IMR-90 (cell line): ENCODE measurements at regions not wholly inside any gene's neighbourhood (a gene's known extent, or its start where the extent isn't known, plus 50 kb on each side); places are given as distances from the start of the nearest gene placed in this dataset.

Source experiments
- ATAC-seq: fragments of 200-7000 bp; cut with Tn5 transposase; 2 replicates; pipeline ENCODE4 v1.9.1; 2020; ENCODE audit warnings: low read depth, mild to moderate bottlenecking, moderate library complexity
- BruUV-seq: library from RNA; stranded (reverse); fragments of 400-500 nt; replicated peaks from 2 replicates; lab custom pipeline; 2021; lab: Mats Ljungman, UMichigan
- CTCF ChIA-PET: fragments of 300-600 bp; formaldehyde crosslinking; extraction: SDS; loops from one replicate; lab custom pipeline; 2021; ENCODE audit warnings: antibody characterized with exemption; lab: Yijun Ruan, JAX
- POLR2A ChIA-PET: fragments of 300-600 bp; sonication (Branson Sonifier 250); formaldehyde crosslinking; loops from one replicate; lab custom pipeline; 2022; ENCODE audit warnings: antibody characterized with exemption; ENCODE audit not compliant: unreplicated experiment; lab: Charles Lee
- DNase-seq: peaks from one replicate; pipeline ENCODE4 v3.0.0; 2013
- H2AFZ ChIP-seq: replicated peaks from 2 replicates; pipeline ENCODE3; 2013; ENCODE audit warnings: low read length, mild to moderate bottlenecking; ENCODE audit not compliant: poor library complexity
- H2AK5ac ChIP-seq: 2 replicates; pipeline ENCODE4 v1.6.1; 2013; ENCODE audit warnings: low read depth, low read length, inconsistent platforms
- H2AK9ac ChIP-seq: replicated peaks from 2 replicates; pipeline ENCODE3; 2013; ENCODE audit warnings: mild to moderate bottlenecking, low read depth, low read length, moderate library complexity; ENCODE audit not compliant: poor library complexity
- H2BK120ac ChIP-seq: 2 replicates; pipeline ENCODE4 v1.6.1; 2013; ENCODE audit warnings: low read depth, low read length, inconsistent platforms
- H2BK15ac ChIP-seq: 3 replicates; pipeline ENCODE4 v1.6.1; 2013; ENCODE audit warnings: low read depth, low read length, inconsistent platforms
- H2BK20ac ChIP-seq: 2 replicates; pipeline ENCODE4 v1.6.1; 2013; ENCODE audit warnings: low read depth, mild to moderate bottlenecking, inconsistent platforms, low read length, moderate library complexity
- H2BK5ac ChIP-seq: 2 replicates; pipeline ENCODE4 v1.6.1; 2013; ENCODE audit warnings: mild to moderate bottlenecking, low read depth, low read length, inconsistent platforms; ENCODE audit not compliant: poor library complexity, severe bottlenecking
- H3K14ac ChIP-seq: replicated peaks from 2 replicates; pipeline ENCODE4 v1.6.1; 2013; ENCODE audit warnings: low read depth, low read length, inconsistent platforms
- H3K18ac ChIP-seq: 2 replicates; pipeline ENCODE4 v1.6.1; 2013; ENCODE audit warnings: low read depth, low read length, control low read depth
- H3K23ac ChIP-seq: 2 replicates; pipeline ENCODE4 v1.6.1; 2013; ENCODE audit warnings: low read depth, low read length, inconsistent platforms
- H3K27ac ChIP-seq: 2 replicates; pipeline ENCODE4 v1.5.1; 2013; ENCODE audit warnings: mild to moderate bottlenecking, control low read depth, low read length; ENCODE audit not compliant: insufficient read depth
- H3K27me3 ChIP-seq: 2 replicates; pipeline ENCODE4 v1.6.1; 2013; ENCODE audit warnings: low read length; ENCODE audit not compliant: control insufficient read depth, insufficient read depth
- H3K36me3 ChIP-seq: 2 replicates; pipeline ENCODE4 v1.6.1; 2013; ENCODE audit warnings: low read length, mixed read lengths; ENCODE audit not compliant: control insufficient read depth, insufficient read depth
- H3K4ac ChIP-seq: 2 replicates; pipeline ENCODE4 v1.6.1; 2013; ENCODE audit warnings: low read depth, low read length, inconsistent platforms
- H3K4me1 ChIP-seq: 2 replicates; pipeline ENCODE4 v1.6.1; 2013; ENCODE audit warnings: low read length, mixed read lengths; ENCODE audit not compliant: control insufficient read depth, insufficient read depth
- H3K4me2 ChIP-seq: 2 replicates; pipeline ENCODE4 v1.6.1; 2013; ENCODE audit warnings: low read depth, mild to moderate bottlenecking, control low read depth, low read length, moderate library complexity
- H3K4me3 ChIP-seq: 2 replicates; pipeline ENCODE4 v1.5.1; 2013; ENCODE audit warnings: low read depth, mild to moderate bottlenecking, control low read depth, low read length, moderate library complexity; ENCODE audit not compliant: insufficient read depth
- H3K56ac ChIP-seq: 2 replicates; pipeline ENCODE4 v1.6.1; 2013; ENCODE audit warnings: low read length, inconsistent platforms; ENCODE audit not compliant: insufficient read depth; ENCODE audit errors: extremely low read depth
- H3K79me1 ChIP-seq, 2 experiments: 2 replicates each; pipeline ENCODE4 v1.6.1; 2013; ENCODE audit warnings: low read length in 2 of 2, inconsistent platforms in 1 of 2, low read depth in 1 of 2
- H3K9ac ChIP-seq: 2 replicates; pipeline ENCODE4 v1.6.1; 2013; ENCODE audit warnings: low read depth, low read length, control low read depth
- H3K9me1 ChIP-seq: 2 replicates; pipeline ENCODE4 v1.6.1; 2013; ENCODE audit warnings: low read length, inconsistent platforms; ENCODE audit not compliant: insufficient read depth
- H3K9me3 ChIP-seq: 2 replicates; pipeline ENCODE4 v1.6.1; 2013; ENCODE audit warnings: low read length; ENCODE audit not compliant: control insufficient read depth, insufficient read depth
- H4K20me1 ChIP-seq: 2 replicates; pipeline ENCODE4 v1.6.1; 2013; ENCODE audit warnings: low read length, inconsistent platforms; ENCODE audit not compliant: insufficient read depth
- H4K5ac ChIP-seq: 2 replicates; pipeline ENCODE4 v1.6.1; 2013; ENCODE audit warnings: mild to moderate bottlenecking, low read depth, low read length, control low read depth
- H4K8ac ChIP-seq, 2 experiments: 2 replicates each; pipeline ENCODE4 v1.6.1; 2013; ENCODE audit warnings: low read depth in 2 of 2, low read length in 2 of 2, control low read depth in 1 of 2, inconsistent platforms in 1 of 2
- H4K91ac ChIP-seq: 2 replicates; pipeline ENCODE4 v1.6.1; 2013; ENCODE audit warnings: low read depth, low read length, inconsistent platforms; ENCODE audit not compliant: insufficient read depth
- CEBPB ChIP-seq: IDR thresholded peaks from 2 replicates; pipeline ENCODE4 v1.6.1; 2012; ENCODE audit warnings: low read depth, low read length, improper control_type of control experiment
- CTCF ChIP-seq: conservative IDR thresholded peaks from 2 replicates; pipeline ENCODE4 v1.5.1; 2012; ENCODE audit warnings: mild to moderate bottlenecking, low read depth, low read length, improper control_type of control experiment
- MXI1 ChIP-seq: IDR thresholded peaks from 2 replicates; pipeline ENCODE4 v1.6.1; 2012; ENCODE audit warnings: low read depth, mild to moderate bottlenecking, low read length, moderate library complexity, borderline replicate concordance
- RAD21 ChIP-seq: IDR thresholded peaks from 2 replicates; pipeline ENCODE4 v1.6.1; 2012; ENCODE audit warnings: low read length, improper control_type of control experiment
- RCOR1 ChIP-seq: IDR thresholded peaks from 2 replicates; pipeline ENCODE4 v1.6.1; 2012; ENCODE audit warnings: mild to moderate bottlenecking, low read length, improper control_type of control experiment; ENCODE audit not compliant: insufficient replicate concordance
- SMC3 ChIP-seq: fragments of 150-350 bp; IDR thresholded peaks from 2 replicates; pipeline ENCODE4 v1.6.1; 2016; ENCODE audit warnings: low read depth, mild to moderate bottlenecking, antibody characterized with exemption, low read length, moderate library complexity
- USF2 ChIP-seq: fragments of 150-350 bp; IDR thresholded peaks from 2 replicates; pipeline ENCODE4 v1.6.1; 2017; ENCODE audit warnings: mild to moderate bottlenecking, antibody characterized with exemption, low read length, low read depth
- WGBS, 2 experiments: methylation state at CpG; one replicate each; pipeline versions ENCODE4 v1.1.5 to v1.1.7; 2013; ENCODE audit warnings: missing lambda C conversion rate in 2 of 2; ENCODE audit not compliant: insufficient read length in 1 of 2; ENCODE audit errors: extremely low coverage in 2 of 2; 5-methylcytosine and 5-hydroxymethylcytosine counted together
- dilution Hi-C: fragments of 300-500 bp; cut with HindIII; formaldehyde crosslinking; loops from one replicate; pipeline ENCODE4 v1.14.3; 2018; ENCODE audit warnings: low sequenced_read_pairs; ENCODE audit not compliant: unreplicated experiment
- in situ Hi-C: fragments of 300-500 bp; cut with MboI; formaldehyde crosslinking; loops from 3 replicates; pipeline ENCODE4 v1.14.3; 2019; ENCODE audit warnings: low sequenced_read_pairs, inconsistent platforms, mixed read lengths
- intact Hi-C: fragments of 100-400 bp; cut with micrococcal nuclease; formaldehyde crosslinking; loops from 2 replicates; pipeline ENCODE4 v1.10.0; 2022

DNA sequence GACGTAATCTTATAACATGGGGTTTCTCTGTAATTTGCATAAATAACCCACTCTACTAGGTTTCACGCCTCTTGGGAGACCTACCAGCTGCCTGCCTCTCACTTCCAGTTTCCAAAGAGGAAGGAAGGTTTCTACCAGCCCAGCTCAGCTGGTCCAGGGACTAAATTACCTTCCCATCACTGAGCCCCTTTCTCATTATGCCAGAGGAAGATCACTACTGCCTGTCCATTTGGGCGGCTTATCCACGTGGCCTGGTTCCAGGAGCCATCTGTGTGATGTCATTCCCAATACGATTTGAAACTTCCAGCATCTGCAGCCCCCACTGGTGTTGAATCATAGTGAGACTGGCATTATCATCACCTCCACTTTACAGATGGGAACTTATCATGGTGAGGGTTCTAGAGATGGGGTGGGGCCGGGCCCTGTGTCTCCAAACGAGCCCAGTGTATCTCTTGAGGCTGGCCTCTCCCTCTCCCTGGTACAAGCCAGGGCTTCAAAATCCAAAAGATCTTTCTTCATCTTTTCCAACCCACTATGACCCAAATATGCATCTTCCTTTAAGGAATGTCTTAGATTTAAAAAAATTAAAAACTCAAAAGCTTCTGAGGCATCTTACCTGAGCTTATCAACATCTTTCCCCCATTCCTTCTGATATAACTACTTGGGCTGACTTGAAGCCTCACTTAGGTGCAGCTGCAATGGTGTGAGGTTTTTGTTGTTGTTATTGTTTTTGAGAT is 140.8 kb downstream of the DDX1 start:
- CTCF ChIA-PET: no interaction called here
- TF ChIP-seq SMC3 (no peak), CTCF (no peak), MXI1 (no peak), RCOR1 (no peak), USF2 (no peak), CEBPB (0 out of 2 replicates have a peak, but pooled peaks have one; percentile 16), RAD21 (no peak)

More for the DNA sequence above, 140.8 kb downstream of the DDX1 start:
- Histone ChIP-seq H4K91ac (no peak overlapping the region), H3K4me2 (no peak overlapping the region), H4K20me1 (no peaks in the 10 kb centered on the region), H3K36me3 (no peaks in the 10 kb centered on the region), H3K56ac (no peak overlapping the region), H2BK20ac (no peak overlapping the region), H3K27me3 (peaks cover 19% of the 10 kb centered on the region), H4K8ac (no peak overlapping the region), H2BK120ac (no peak overlapping the region), H2BK5ac (no peak overlapping the region), H3K9me1 (no peaks in the 10 kb centered on the region), H2AK9ac (no peak overlapping the region), H4K5ac (no peak overlapping the region), H2BK15ac (no peak overlapping the region), H3K18ac (no peak overlapping the region), H3K14ac (no peak overlapping the region), H3K9ac (no peak overlapping the region), H3K23ac (no peak overlapping the region), H2AK5ac (no peak overlapping the region), H3K4me3 (no peak overlapping the region), H3K4ac (no peak overlapping the region), H3K27ac (no peak overlapping the region), H2AFZ (no peak overlapping the region), H3K79me1 (no peaks in the 10 kb centered on the region), H3K4me1 (peaks cover 2% of the 10 kb centered on the region; the same call in 1 of the 2 replicates), H3K9me3 (no peaks in the 10 kb centered on the region)
- POLR2A ChIA-PET: interaction anchor here (0.6 kb wide), 1 partner anchor 97 kb away, joined by 3 read pairs; no protein-coding TSS in a partner anchor
- ATAC-seq: no peak
- in situ Hi-C loops: no loop called here
- intact Hi-C loops: loop anchor here (10.0 kb wide), 1 partner anchor 892 kb away; no protein-coding TSS in a partner anchor
- DNase-seq: no peak
- WGBS, 2 experiments: no CpG with 5 or more reads among the region's 7 CpGs
- BruUV-seq: no TSS peak
- dilution Hi-C loops: no loop called here
